HG03575 (cell line): ENCODE measurements at regions not wholly inside any gene's neighbourhood (a gene's known extent, or its start where the extent isn't known, plus 50 kb on each side); places are given as distances from the start of the nearest gene placed in this dataset.

ENCODE experiments used
- ATAC-seq: cut with Tn5 transposase; IDR thresholded peaks from one replicate; pipeline ENCODE4 v1.9.1; 2021; ENCODE audit not compliant: unreplicated experiment, insufficient number of reproducible peaks, low FRiP score; ENCODE audit errors: extremely low read depth

- ATAC-seq: no peak
Observed at GRCh38 chr16:82226327-82226726, 56.3 kb upstream of the MPHOSPH6 start.

GRCh38 chr16:82224821-82225220 is 54.8 kb upstream of the MPHOSPH6 start:
- ATAC-seq: no peak

GRCh38 chr16:82220541-82220940 is 50.5 kb upstream of the MPHOSPH6 start:
- no peak for ATAC-seq
